Sigmoid colon (tissue), 6 donors: ENCODE measurements at regions not wholly inside any gene's neighbourhood (a gene's known extent, or its start where the extent isn't known, plus 50 kb on each side); places are given as distances from the start of the nearest gene placed in this dataset.
A peak's percentile ranks its signal among the peaks of the same experiment; 100 is the strongest.

Experiments used
- DNase-seq: peaks from one replicate; pipeline ENCODE4 v3.0.0-alpha.2; 2019
- H3K27ac ChIP-seq, 4 donors: fragments of 200-600 bp; sonication (generic); one replicate each; pipeline ENCODE4 v1.5.1; 2016 to 2019; ENCODE audit warnings: mild to moderate bottlenecking in 1 of 4
- H3K27me3 ChIP-seq, 3 donors: fragments of 200-600 bp; sonication (generic); one replicate each; pipeline ENCODE4 v1.5.1; 2019; ENCODE audit warnings: mild to moderate bottlenecking in 1 of 3
- H3K36me3 ChIP-seq, 4 donors: fragments of 200-600 bp; sonication (generic); one replicate each; pipeline ENCODE4 v1.5.1; 2016 to 2019
- H3K4me1 ChIP-seq, 4 donors: fragments of 200-600 bp; sonication (generic); one replicate each; pipeline ENCODE4 v1.5.1; 2017 to 2019
- H3K4me3 ChIP-seq, 4 donors: fragments of 200-600 bp; sonication (generic); one replicate each; pipeline ENCODE4 v1.5.1; 2017 to 2019; ENCODE audit warnings: mild to moderate bottlenecking in 2 of 4, moderate library complexity in 1 of 4
- H3K9me3 ChIP-seq, 4 donors: fragments of 200-600 bp in 3 of 4; sonication (generic) in 3 of 4; one replicate each; pipeline versions ENCODE4 v1.5.1 to v1.6.1; 2013 to 2019
- CTCF ChIP-seq, 4 experiments: fragments of 450-650 bp in 3 of 4; fragments of 200-600 bp in 1 of 4; IDR thresholded peaks; one replicate each; pipeline ENCODE4 v1.5.1; 2016 to 2019; ENCODE audit warnings: antibody characterized with exemption in 4 of 4, mild to moderate bottlenecking in 3 of 4, moderate library complexity in 2 of 4
- EP300 ChIP-seq, 4 donors: sonication (generic); formaldehyde crosslinking; IDR thresholded peaks; one replicate each; pipeline ENCODE4 v1.6.1; 2017; ENCODE audit warnings: antibody characterized with exemption in 4 of 4
- POLR2A ChIP-seq, 2 donors: fragments of 450-650 bp; IDR thresholded peaks; one replicate each; pipeline ENCODE4 v1.6.1; 2016; ENCODE audit warnings: antibody characterized with exemption in 2 of 2, mild to moderate bottlenecking in 2 of 2, moderate library complexity in 2 of 2
- POLR2AphosphoS5 ChIP-seq, 4 donors: sonication (generic); formaldehyde crosslinking; IDR thresholded peaks; one replicate each; pipeline ENCODE4 v1.6.1; 2017; ENCODE audit warnings: antibody characterized with exemption in 4 of 4
- WGBS, 2 donors: extraction: QIAGEN DNeasy Blood & Tissue Kit; methylation state at CpG; one replicate each; pipeline ENCODE4 v1.1.7; 2013; 5-methylcytosine and 5-hydroxymethylcytosine counted together
- intact Hi-C: fragments of 100-400 bp; cut with DNase I; formaldehyde crosslinking; loops from one replicate; pipeline ENCODE4 v1.15.1; 2023
- donor health status: healthy with polysubstance abuse.
- donor health status: healthy.

GRCh38 chr2:121101093-121101715, 183.8 kb downstream of the TFCP2L1 start:
- WGBS, 2 donors, result 79 to 85% methylated on average over 10 of the region's 10 CpGs
- intact Hi-C loops, result no loop called here
- Histone ChIP-seq H3K4me1 (peaks cover 0 to 17% (median 12%) of the 10 kb centered on the region in 4 donors), H3K36me3 (no peaks in the 10 kb centered on the region), H3K27me3 (no peaks in the 10 kb centered on the region), H3K9me3 (no peaks in the 10 kb centered on the region), H3K4me3 (no peak overlapping the region), H3K27ac (no peak overlapping the region)
- DNase-seq, result peak; percentile 18
- TF ChIP-seq EP300 (IDR thresholded peaks at IDR 0.05), result no peak
- no peak for TF ChIP-seq POLR2A (IDR thresholded peaks at IDR 0.05)
- TF ChIP-seq CTCF (IDR thresholded peaks at IDR 0.05), result no peak
- no peak for TF ChIP-seq POLR2AphosphoS5 (IDR thresholded peaks at IDR 0.05)

DNA sequence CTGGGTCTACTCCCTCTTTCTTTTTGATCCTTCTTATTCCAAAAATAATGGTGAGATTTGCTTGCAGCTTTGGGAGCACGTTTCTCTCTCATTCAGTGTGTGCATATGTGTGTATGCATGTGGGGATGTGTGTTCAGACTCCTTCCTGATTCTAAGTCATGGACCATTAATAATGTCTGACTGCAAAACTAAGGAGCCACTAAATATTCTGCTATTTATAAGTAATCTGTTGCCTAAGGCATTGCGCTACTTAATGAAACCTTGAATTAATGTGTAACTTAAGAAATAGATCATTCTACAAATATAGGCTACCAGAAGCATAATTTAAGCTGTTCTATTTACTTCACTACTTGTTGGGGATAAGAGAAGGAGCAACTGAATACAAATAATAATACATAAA, 182.1 kb downstream of the TFCP2L1 start:
- intact Hi-C loops, result no loop called here

DNA sequence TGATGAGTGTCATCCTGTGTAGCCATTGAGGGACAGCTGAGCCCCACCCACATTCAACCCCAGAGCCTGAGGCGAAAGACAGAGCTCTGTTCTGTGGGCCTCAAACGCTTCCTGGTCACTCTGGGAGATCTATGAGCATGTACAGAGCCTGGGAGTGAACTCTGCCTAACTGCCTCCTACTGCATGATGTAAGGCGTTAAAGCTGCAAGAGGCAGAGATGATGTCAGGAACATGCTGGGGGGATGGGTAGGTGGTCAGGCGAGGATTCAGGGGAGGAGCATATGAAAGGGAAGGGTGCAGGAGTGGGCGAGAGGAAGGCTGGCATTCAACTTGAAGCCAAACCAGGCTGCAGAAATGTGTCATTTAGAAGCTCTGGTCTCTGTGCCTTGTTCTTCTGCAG, 181.0 kb downstream of the TFCP2L1 start:
- Histone ChIP-seq H3K4me1 (peaks cover 0 to 17% (median 12%) of the 10 kb centered on the region in 4 donors), H3K4me3 (no peak overlapping the region), H3K9me3 (no peaks in the 10 kb centered on the region), H3K27ac (no peak overlapping the region), H3K36me3 (no peaks in the 10 kb centered on the region), H3K27me3 (no peaks in the 10 kb centered on the region)
- TF ChIP-seq CTCF (IDR thresholded peaks at IDR 0.05), result no peak
- no peak for TF ChIP-seq POLR2AphosphoS5 (IDR thresholded peaks at IDR 0.05)
- no peak for TF ChIP-seq POLR2A (IDR thresholded peaks at IDR 0.05)
- TF ChIP-seq EP300 (IDR thresholded peaks at IDR 0.05), result no peak
- intact Hi-C loops, result no loop called here
- WGBS, 2 donors, result 73 to 79% methylated on average over 5 of the region's 5 CpGs
- DNase-seq, result peak; percentile 28

More for the DNA sequence above, 182.1 kb downstream of the TFCP2L1 start:
- TF ChIP-seq EP300 (IDR thresholded peaks at IDR 0.05) (no peak), POLR2AphosphoS5 (IDR thresholded peaks at IDR 0.05) (no peak), POLR2A (IDR thresholded peaks at IDR 0.05) (no peak), CTCF (IDR thresholded peaks at IDR 0.05) (no peak)
- H3K27ac ChIP-seq, result no peak overlapping the region
- H3K4me1 ChIP-seq, result peaks cover 0 to 17% (median 12%) of the 10 kb centered on the region in 4 donors
- no peak for DNase-seq
- H3K27me3 ChIP-seq, result no peaks in the 10 kb centered on the region
- H3K4me3 ChIP-seq, result no peak overlapping the region
- H3K9me3 ChIP-seq, result no peaks in the 10 kb centered on the region
- WGBS, 2 donors, result 88 to 96% methylated on average over 2 of the region's 2 CpGs
- H3K36me3 ChIP-seq, result no peaks in the 10 kb centered on the region

GRCh38 chr2:121104721-121105141, 180.3 kb downstream of the TFCP2L1 start:
- Histone ChIP-seq H3K27ac (no peak overlapping the region), H3K36me3 (no peaks in the 10 kb centered on the region), H3K27me3 (no peaks in the 10 kb centered on the region), H3K9me3 (no peaks in the 10 kb centered on the region), H3K4me3 (no peak overlapping the region), H3K4me1 (peaks cover 0 to 11% (median 9%) of the 10 kb centered on the region in 4 donors)
- intact Hi-C loops, result no loop called here
- DNase-seq, result peak; percentile 42
- 71 to 85% methylated on average over 10 of the region's 10 CpGs for WGBS, 2 donors
- TF ChIP-seq EP300 (IDR thresholded peaks at IDR 0.05), result no peak

GRCh38 chr2:121110924-121111323, 174.1 kb downstream of the TFCP2L1 start:
- Histone ChIP-seq H3K4me3 (no peak overlapping the region), H3K9me3 (no peaks in the 10 kb centered on the region), H3K36me3 (no peaks in the 10 kb centered on the region), H3K27ac (no peak overlapping the region), H3K4me1 (no peaks in the 10 kb centered on the region), H3K27me3 (no peaks in the 10 kb centered on the region)
- intact Hi-C loops, result no loop called here
- no peak for DNase-seq
- TF ChIP-seq EP300 (IDR thresholded peaks at IDR 0.05) (no peak), CTCF (IDR thresholded peaks at IDR 0.05) (no peak), POLR2A (IDR thresholded peaks at IDR 0.05) (no peak)
